Ramos (cell line): ENCODE measurements at regions not wholly inside any gene's neighbourhood (a gene's known extent, or its start where the extent isn't known, plus 50 kb on each side); places are given as distances from the start of the nearest gene placed in this dataset.
"Not testable (repeated sequence)": the region's sequence is repeated elsewhere in the genome, so short reads cannot be mapped to it uniquely, and the experiment has no call there.

Source experiments
- in situ Hi-C: fragments of 300-500 bp; cut with MboI; formaldehyde crosslinking; loops from one replicate; pipeline ENCODE4 v1.14.3; 2022; ENCODE audit warnings: low sequenced_read_pairs; ENCODE audit not compliant: unreplicated experiment

GRCh38 chr9:89845321-89845720 lies 240.5 kb downstream of the GADD45G start:
- in situ Hi-C loops = loop anchor here (25.0 kb wide), 1 partner anchor 92 kb away; no protein-coding TSS in a partner anchor

- in situ Hi-C loops = loop anchor here (25.0 kb wide), 1 partner anchor 91 kb away; no protein-coding TSS in a partner anchor
Measured at GRCh38 chr9:89845862-89846261, 241.1 kb downstream of the GADD45G start.

GRCh38 chr9:89848060-89849040 lies 243.5 kb downstream of the GADD45G start:
- in situ Hi-C loops = loop anchor here (25.0 kb wide), 1 partner anchor 89 kb away; no protein-coding TSS in a partner anchor

- in situ Hi-C loops = loop anchor here (25.0 kb wide), 1 partner anchor 88 kb away; no protein-coding TSS in a partner anchor
Measured at GRCh38 chr9:89849096-89849495, 244.3 kb downstream of the GADD45G start.

- in situ Hi-C loops = no loop called here
Measured at GRCh38 chr9:89850153-89850552, 245.3 kb downstream of the GADD45G start.

GRCh38 chr9:89850631-89851325 lies 246.0 kb downstream of the GADD45G start:
- in situ Hi-C loops = no loop called here

- in situ Hi-C loops = no loop called here
Measured at GRCh38 chr9:89853161-89853560, 248.3 kb downstream of the GADD45G start.

GRCh38 chr9:89853931-89854330 lies 249.1 kb downstream of the GADD45G start:
- in situ Hi-C loops = no loop called here

GRCh38 chr9:89854715-89855475 lies 250.1 kb downstream of the GADD45G start:
- in situ Hi-C loops = no loop called here

GRCh38 chr9:89856296-89856695 lies 251.5 kb downstream of the GADD45G start:
- in situ Hi-C loops = not testable (repeated sequence)

GRCh38 chr9:89856950-89857349 lies 252.1 kb downstream of the GADD45G start:
- in situ Hi-C loops = not testable (repeated sequence)

GRCh38 chr9:89859842-89860241 lies 255.0 kb downstream of the GADD45G start:
- in situ Hi-C loops = not testable (repeated sequence)

- in situ Hi-C loops = not testable (repeated sequence)
Measured at GRCh38 chr9:89861371-89861770, 256.6 kb downstream of the GADD45G start.

- in situ Hi-C loops = no loop called here
Measured at GRCh38 chr9:89862316-89862715, 257.5 kb downstream of the GADD45G start.

GRCh38 chr9:89863141-89863540 lies 258.3 kb downstream of the GADD45G start:
- in situ Hi-C loops = no loop called here

GRCh38 chr9:89863837-89864236 lies 259.0 kb downstream of the GADD45G start:
- in situ Hi-C loops = no loop called here

GRCh38 chr9:89864257-89864656 lies 259.4 kb downstream of the GADD45G start:
- in situ Hi-C loops = no loop called here

- in situ Hi-C loops = no loop called here
Measured at GRCh38 chr9:89864731-89865130, 259.9 kb downstream of the GADD45G start.

GRCh38 chr9:89865357-89865756 lies 260.5 kb downstream of the GADD45G start:
- in situ Hi-C loops = no loop called here

- in situ Hi-C loops = no loop called here
Measured at GRCh38 chr9:89865981-89866380, 261.2 kb downstream of the GADD45G start.
